Karpas-422 (cell line): ENCODE measurements at regions not wholly inside any gene's neighbourhood (a gene's known extent, or its start where the extent isn't known, plus 50 kb on each side); places are given as distances from the start of the nearest gene placed in this dataset.

Source experiments
- DNase-seq: peaks from one replicate; pipeline ENCODE4 v3.0.0-alpha.2; 2015
- H2AFZ ChIP-seq: fragments of 200-600 bp; sonication (generic); 2 replicates; pipeline ENCODE4 v1.6.1; 2014; ENCODE audit warnings: antibody characterized with exemption, low read length, mixed read lengths
- H3K27ac ChIP-seq: fragments of 200-600 bp; sonication (generic); 2 replicates; pipeline ENCODE4 v1.5.1; 2014; ENCODE audit warnings: mild to moderate bottlenecking, low read length, moderate library complexity
- H3K27me3 ChIP-seq: fragments of 200-600 bp; sonication (generic); 2 replicates; pipeline ENCODE4 v1.6.1; 2014; ENCODE audit warnings: low read length, mixed read lengths
- H3K36me3 ChIP-seq: fragments of 200-600 bp; sonication (generic); 2 replicates; pipeline ENCODE4 v1.6.1; 2014; ENCODE audit warnings: low read length, mixed read lengths; ENCODE audit not compliant: insufficient read depth
- H3K4me1 ChIP-seq: fragments of 200-600 bp; sonication (generic); 2 replicates; pipeline ENCODE4 v1.6.1; 2014; ENCODE audit warnings: mild to moderate bottlenecking, low read length, mixed read lengths
- H3K4me2 ChIP-seq: fragments of 200-600 bp; sonication (generic); 2 replicates; pipeline ENCODE4 v1.6.1; 2014; ENCODE audit warnings: low read length, low read depth, mild to moderate bottlenecking; ENCODE audit not compliant: poor library complexity, severe bottlenecking
- H3K4me3 ChIP-seq: fragments of 200-600 bp; sonication (generic); 2 replicates; pipeline ENCODE4 v1.5.1; 2014; ENCODE audit warnings: mild to moderate bottlenecking, antibody characterized with exemption, low read length, mixed read lengths
- H3K79me2 ChIP-seq: fragments of 200-600 bp; sonication (generic); 2 replicates; pipeline ENCODE4 v1.6.1; 2014; ENCODE audit warnings: mild to moderate bottlenecking, low read length, mixed read lengths
- H3K9ac ChIP-seq: fragments of 200-600 bp; sonication (generic); 2 replicates; pipeline ENCODE4 v1.6.0; 2014; ENCODE audit warnings: low read length
- H3K9me2 ChIP-seq: fragments of 200-600 bp; sonication (generic), shearing (Covaris generic); replicated peaks from 2 replicates; pipeline ENCODE4 v1.6.0; 2014; ENCODE audit warnings: mild to moderate bottlenecking, low read length, moderate library complexity; ENCODE audit not compliant: insufficient read depth
- H3K9me3 ChIP-seq: fragments of 300-700, 200-600 bp; sonication (generic); 2 replicates; pipeline ENCODE4 v1.6.1; 2014; ENCODE audit warnings: low read length, mixed read lengths
- H4K20me1 ChIP-seq: fragments of 200-600 bp; sonication (generic); 2 replicates; pipeline ENCODE4 v1.6.1; 2014; ENCODE audit warnings: mild to moderate bottlenecking, antibody characterized with exemption, low read length, low read depth; ENCODE audit not compliant: insufficient read depth

GRCh38 chr16:59432276-59432675 lies 698.2 kb upstream of the GOT2 start:
- peaks cover 4% of the 10 kb centered on the region; the same call in 1 of the 2 replicates for H3K9me3 ChIP-seq

GRCh38 chr16:59424714-59425273 lies 690.7 kb upstream of the GOT2 start:
- no peak overlapping the region for H3K9ac ChIP-seq

More at GRCh38 chr16:59432276-59432675, 698.2 kb upstream of the GOT2 start:
- Histone ChIP-seq H3K79me2 (no peaks in the 10 kb centered on the region), H3K4me3 (no peak overlapping the region), H2AFZ (no peak overlapping the region), H3K27ac (no peak overlapping the region), H3K4me1 (no peaks in the 10 kb centered on the region), H3K36me3 (no peaks in the 10 kb centered on the region), H4K20me1 (no peaks in the 10 kb centered on the region), H3K9ac (no peak overlapping the region), H3K27me3 (no peaks in the 10 kb centered on the region), H3K9me2 (0 out of 2 replicates have a peak, but pooled peaks cover 4% of the 10 kb centered on the region), H3K4me2 (no peak overlapping the region)
- no peak for DNase-seq

GRCh38 chr16:59411961-59412841 lies 678.1 kb upstream of the GOT2 start:
- H3K36me3 ChIP-seq = no peaks in the 10 kb centered on the region
- no peaks in the 10 kb centered on the region for H3K9me2 ChIP-seq
- H3K27ac ChIP-seq = no peak overlapping the region
- no peak overlapping the region for H3K4me2 ChIP-seq
- no peak overlapping the region for H2AFZ ChIP-seq
- no peak overlapping the region for H3K4me3 ChIP-seq
- H3K4me1 ChIP-seq = no peaks in the 10 kb centered on the region
- DNase-seq = peak; percentile 42
- H3K9ac ChIP-seq = no peak overlapping the region
- H3K9me3 ChIP-seq = peaks cover 3% of the 10 kb centered on the region; the same call in 1 of the 2 replicates
- H3K27me3 ChIP-seq = no peaks in the 10 kb centered on the region
- H3K79me2 ChIP-seq = no peaks in the 10 kb centered on the region
- no peaks in the 10 kb centered on the region for H4K20me1 ChIP-seq

More at GRCh38 chr16:59424714-59425273, 690.7 kb upstream of the GOT2 start:
- H3K79me2 ChIP-seq = no peaks in the 10 kb centered on the region
- H3K27ac ChIP-seq = no peak overlapping the region
- no peak overlapping the region for H2AFZ ChIP-seq
- H3K4me1 ChIP-seq = no peaks in the 10 kb centered on the region
- no peaks in the 10 kb centered on the region for H3K36me3 ChIP-seq
- H3K4me3 ChIP-seq = no peak overlapping the region
- no peak for DNase-seq
- 0 out of 2 replicates have a peak, but pooled peaks cover 4% of the 10 kb centered on the region for H3K9me2 ChIP-seq
- no peaks in the 10 kb centered on the region for H3K27me3 ChIP-seq
- H4K20me1 ChIP-seq = no peaks in the 10 kb centered on the region
- no peaks in the 10 kb centered on the region for H3K9me3 ChIP-seq
- no peak overlapping the region for H3K4me2 ChIP-seq

DNA sequence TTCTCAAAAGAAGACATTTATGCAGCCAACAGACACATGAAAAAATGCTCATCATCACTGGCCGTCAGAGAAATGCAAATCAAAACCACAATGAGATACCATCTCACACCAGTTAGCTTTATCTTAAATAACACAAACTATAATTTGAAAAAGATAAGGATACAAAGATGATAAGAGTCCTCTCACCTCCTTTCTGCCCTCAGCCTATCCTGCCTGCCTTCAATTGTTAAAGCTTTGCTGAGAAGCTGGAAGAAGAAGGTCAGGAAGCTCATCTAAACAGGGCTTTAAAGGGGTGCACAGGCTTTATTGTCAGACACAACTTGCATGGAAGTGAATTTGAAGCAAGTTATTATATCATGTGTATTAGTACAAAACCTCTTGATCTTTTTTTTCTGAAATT lies 676.3 kb upstream of the GOT2 start:
- H2AFZ ChIP-seq = no peak overlapping the region
- no peaks in the 10 kb centered on the region for H3K4me1 ChIP-seq
- H3K9me3 ChIP-seq = peaks cover 3% of the 10 kb centered on the region; the same call in 1 of the 2 replicates
- no peaks in the 10 kb centered on the region for H3K79me2 ChIP-seq
- no peak overlapping the region for H3K4me2 ChIP-seq
- H3K4me3 ChIP-seq = no peak overlapping the region
- H3K9ac ChIP-seq = no peak overlapping the region
- H3K27ac ChIP-seq = no peak overlapping the region
- no peaks in the 10 kb centered on the region for H3K9me2 ChIP-seq
- H3K27me3 ChIP-seq = no peaks in the 10 kb centered on the region
- no peaks in the 10 kb centered on the region for H4K20me1 ChIP-seq
- no peaks in the 10 kb centered on the region for H3K36me3 ChIP-seq
- no peak for DNase-seq

- H3K27me3 ChIP-seq = no peaks in the 10 kb centered on the region
- H2AFZ ChIP-seq = no peak overlapping the region
- H3K9me3 ChIP-seq = peaks cover 3% of the 10 kb centered on the region; the same call in 1 of the 2 replicates
- no peak overlapping the region for H3K27ac ChIP-seq
- no peak overlapping the region for H3K4me3 ChIP-seq
- H3K36me3 ChIP-seq = no peaks in the 10 kb centered on the region
- no peak overlapping the region for H3K4me2 ChIP-seq
- no peak for DNase-seq
- no peaks in the 10 kb centered on the region for H3K9me2 ChIP-seq
- H3K4me1 ChIP-seq = no peaks in the 10 kb centered on the region
- no peaks in the 10 kb centered on the region for H3K79me2 ChIP-seq
- no peaks in the 10 kb centered on the region for H4K20me1 ChIP-seq
- H3K9ac ChIP-seq = no peak overlapping the region
Measured at GRCh38 chr16:59405802-59406201, 671.7 kb upstream of the GOT2 start.

DNA sequence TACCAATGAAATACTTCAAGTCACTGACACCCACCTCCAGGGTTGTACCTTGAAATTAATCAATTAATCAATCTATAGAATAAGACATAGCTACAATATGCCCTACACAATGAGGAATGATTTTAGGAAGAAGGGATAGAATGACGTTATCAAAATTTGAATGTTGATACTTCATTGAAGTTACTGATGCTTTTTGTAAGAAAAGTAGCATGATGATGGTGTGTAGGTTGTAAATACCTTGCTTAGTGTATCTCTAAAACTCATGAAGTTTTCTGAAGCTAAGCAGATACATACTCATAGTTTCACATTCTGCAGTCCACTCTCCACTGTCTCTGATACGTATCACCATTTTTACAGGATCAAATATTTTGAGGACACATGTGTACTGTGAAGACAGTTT lies 670.4 kb upstream of the GOT2 start:
- DNase-seq = no peak

GRCh38 chr16:59400830-59401229 lies 666.7 kb upstream of the GOT2 start:
- no peaks in the 10 kb centered on the region for H3K9me3 ChIP-seq
- no peaks in the 10 kb centered on the region for H4K20me1 ChIP-seq
- H3K4me2 ChIP-seq = no peak overlapping the region
- H3K36me3 ChIP-seq = no peaks in the 10 kb centered on the region
- no peaks in the 10 kb centered on the region for H3K4me1 ChIP-seq
- H3K4me3 ChIP-seq = no peak overlapping the region
- no peak overlapping the region for H3K27ac ChIP-seq
- H3K27me3 ChIP-seq = no peaks in the 10 kb centered on the region
- no peak overlapping the region for H2AFZ ChIP-seq
- H3K79me2 ChIP-seq = no peaks in the 10 kb centered on the region
- no peak overlapping the region for H3K9ac ChIP-seq
- DNase-seq = no peak
- no peaks in the 10 kb centered on the region for H3K9me2 ChIP-seq

More for the DNA sequence above, 670.4 kb upstream of the GOT2 start:
- no peak overlapping the region for H3K27ac ChIP-seq
- no peaks in the 10 kb centered on the region for H3K79me2 ChIP-seq
- no peak overlapping the region for H3K9ac ChIP-seq
- H3K27me3 ChIP-seq = no peaks in the 10 kb centered on the region
- H3K4me3 ChIP-seq = no peak overlapping the region
- no peak overlapping the region for H2AFZ ChIP-seq
- H3K36me3 ChIP-seq = no peaks in the 10 kb centered on the region
- H4K20me1 ChIP-seq = no peaks in the 10 kb centered on the region
- H3K4me2 ChIP-seq = no peak overlapping the region
- no peaks in the 10 kb centered on the region for H3K4me1 ChIP-seq
- H3K9me3 ChIP-seq = peaks cover 3% of the 10 kb centered on the region; the same call in 1 of the 2 replicates
- H3K9me2 ChIP-seq = no peaks in the 10 kb centered on the region

GRCh38 chr16:59397638-59398037 lies 663.5 kb upstream of the GOT2 start:
- Histone ChIP-seq H3K36me3 (no peaks in the 10 kb centered on the region), H3K4me1 (no peaks in the 10 kb centered on the region), H3K9me3 (no peaks in the 10 kb centered on the region), H3K4me2 (no peak overlapping the region), H3K27ac (no peak overlapping the region), H3K9ac (no peak overlapping the region), H3K4me3 (no peak overlapping the region), H3K27me3 (no peaks in the 10 kb centered on the region), H3K79me2 (no peaks in the 10 kb centered on the region), H2AFZ (no peak overlapping the region), H3K9me2 (no peaks in the 10 kb centered on the region), H4K20me1 (no peaks in the 10 kb centered on the region)
- DNase-seq = no peak
